ENCODE measurements at regions not wholly inside any gene's neighbourhood (a gene's known extent, or its start where the extent isn't known, plus 50 kb on each side); places are given as distances from the start of the nearest gene placed in this dataset.

GRCh38 chr18:39519741-39520140 lies 1954.1 kb upstream of the CELF4 start:
- Histone ChIP-seq H3K27ac (no peak overlapping the region), H3K36me3 (no peaks in the 10 kb centered on the region), H3K4me3 (no peak overlapping the region), H3K9me3 (no peaks in the 10 kb centered on the region), H3K27me3 (no peaks in the 10 kb centered on the region), H3K4me1 (no peaks in the 10 kb centered on the region)
- no peak for TF ChIP-seq POLR2A (IDR thresholded peaks at IDR 0.05)
- TF ChIP-seq CTCF (IDR thresholded peaks at IDR 0.05): no peak
- no peak for DNase-seq

DNA sequence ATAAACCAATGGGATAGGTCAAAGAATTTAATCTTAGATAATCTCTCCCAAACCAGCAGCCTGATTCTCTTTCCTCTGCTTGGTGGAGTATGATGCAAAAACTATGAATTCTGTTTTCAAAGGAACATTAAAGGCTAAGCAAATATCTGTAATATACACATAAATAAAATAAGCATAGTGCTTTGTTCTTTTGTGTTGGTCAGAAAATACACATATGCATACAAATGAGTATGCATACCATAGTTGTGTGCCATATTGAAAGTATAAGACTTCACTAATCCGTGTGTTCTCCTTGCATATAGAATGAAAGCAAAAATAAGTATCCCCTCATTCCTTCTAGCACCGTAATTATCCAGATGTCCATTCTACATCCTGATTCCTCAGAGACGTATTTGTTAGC lies 1949.7 kb upstream of the CELF4 start:
- no peaks in the 10 kb centered on the region for H3K4me1 ChIP-seq
- TF ChIP-seq POLR2A (IDR thresholded peaks at IDR 0.05): no peak
- no peak for TF ChIP-seq CTCF (IDR thresholded peaks at IDR 0.05)

DNA sequence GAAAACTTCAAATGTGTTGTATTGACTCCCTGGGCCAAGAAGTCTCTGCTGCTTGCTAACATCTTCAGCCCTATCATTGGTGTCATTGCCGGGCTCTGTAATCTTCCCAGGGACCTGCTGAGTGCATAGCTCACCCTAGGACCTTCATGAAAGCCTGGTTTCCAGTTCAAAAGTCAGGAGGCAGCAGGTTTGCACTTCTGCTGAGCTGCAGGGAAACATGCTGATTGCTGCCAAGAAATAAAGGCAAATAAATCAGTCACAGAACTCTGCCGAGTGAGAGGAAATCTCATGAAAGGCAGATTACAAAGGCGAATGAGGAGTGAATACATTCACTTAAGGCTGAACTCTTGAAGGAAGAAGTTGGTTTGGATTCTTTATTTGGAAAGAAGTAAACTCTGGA lies 1947.6 kb upstream of the CELF4 start:
- Histone ChIP-seq H3K27ac (no peak overlapping the region), H3K27me3 (no peaks in the 10 kb centered on the region), H3K36me3 (no peaks in the 10 kb centered on the region), H3K9me3 (no peaks in the 10 kb centered on the region), H3K4me3 (no peak overlapping the region), H3K4me1 (no peaks in the 10 kb centered on the region)
- TF ChIP-seq POLR2A (IDR thresholded peaks at IDR 0.05) (no peak), CTCF (IDR thresholded peaks at IDR 0.05) (no peak)
- no peak for DNase-seq

More for the DNA sequence above, 1949.7 kb upstream of the CELF4 start:
- no peaks in the 10 kb centered on the region for H3K27me3 ChIP-seq
- H3K36me3 ChIP-seq: no peaks in the 10 kb centered on the region
- no peak for DNase-seq
- H3K27ac ChIP-seq: no peak overlapping the region
- H3K4me3 ChIP-seq: no peak overlapping the region
- no peaks in the 10 kb centered on the region for H3K9me3 ChIP-seq

GRCh38 chr18:39506581-39507330 lies 1941.2 kb upstream of the CELF4 start:
- Histone ChIP-seq H3K27me3 (no peaks in the 10 kb centered on the region), H3K36me3 (no peaks in the 10 kb centered on the region), H3K9me3 (no peaks in the 10 kb centered on the region), H3K27ac (no peak overlapping the region), H3K4me3 (no peak overlapping the region), H3K4me1 (no peaks in the 10 kb centered on the region)
- DNase-seq: no peak
- TF ChIP-seq POLR2A (IDR thresholded peaks at IDR 0.05) (no peak), CTCF (IDR thresholded peaks at IDR 0.05) (no peak)

- no peak overlapping the region for H3K27ac ChIP-seq
- TF ChIP-seq CTCF (IDR thresholded peaks at IDR 0.05): no peak
- TF ChIP-seq POLR2A (IDR thresholded peaks at IDR 0.05): no peak
- no peak overlapping the region for H3K4me3 ChIP-seq
- no peak for DNase-seq
- no peaks in the 10 kb centered on the region for H3K27me3 ChIP-seq
- H3K4me1 ChIP-seq: no peaks in the 10 kb centered on the region
- H3K9me3 ChIP-seq: no peaks in the 10 kb centered on the region
- H3K36me3 ChIP-seq: no peaks in the 10 kb centered on the region
Observed at GRCh38 chr18:39500306-39500705, 1934.7 kb upstream of the CELF4 start.

Measured in Peyer's patch (tissue), 4 donors.